Vagina (tissue), 2 donors: ENCODE measurements at regions not wholly inside any gene's neighbourhood (a gene's known extent, or its start where the extent isn't known, plus 50 kb on each side); places are given as distances from the start of the nearest gene placed in this dataset.

Experiments used
- CTCF ChIP-seq, 3 experiments: fragments of 450-650 bp in 2 of 3; fragments of 200-600 bp in 1 of 3; sonication (generic) in 1 of 3; IDR thresholded peaks; one replicate each; pipeline ENCODE4 v1.5.1; 2017 to 2019; ENCODE audit warnings: antibody characterized with exemption in 3 of 3, mild to moderate bottlenecking in 2 of 3, moderate library complexity in 2 of 3
- POLR2A ChIP-seq, 2 donors: fragments of 450-650 bp; IDR thresholded peaks; one replicate each; pipeline ENCODE4 v1.6.1; 2017; ENCODE audit warnings: antibody characterized with exemption in 2 of 2, mild to moderate bottlenecking in 2 of 2, moderate library complexity in 2 of 2
- POLR2AphosphoS5 ChIP-seq, 2 donors: sonication (generic); formaldehyde crosslinking; IDR thresholded peaks; one replicate each; pipeline ENCODE4 v1.9.0; 2017; ENCODE audit warnings: antibody characterized with exemption in 2 of 2, mild to moderate bottlenecking in 2 of 2, low read depth in 1 of 2; ENCODE audit not compliant: insufficient read depth in 1 of 2

GRCh38 chr14:98301681-98302080 lies 970.3 kb downstream of the BCL11B start:
- TF ChIP-seq CTCF (IDR thresholded peaks at IDR 0.05) (no peak), POLR2AphosphoS5 (IDR thresholded peaks at IDR 0.05; ENCODE audit: insufficient read depth in 1 of 2, low read depth in 1 of 2) (no peak), POLR2A (IDR thresholded peaks at IDR 0.05) (no peak)
